ENCODE measurements at regions not wholly inside any gene's neighbourhood (a gene's known extent, or its start where the extent isn't known, plus 50 kb on each side); places are given as distances from the start of the nearest gene placed in this dataset.
"Not testable (repeated sequence)": the region's sequence is repeated elsewhere in the genome, so short reads cannot be mapped to it uniquely, and the experiment has no call there.

GRCh38 chr9:105972466-105973204 is 278.3 kb downstream of the TMEM38B start:
- in situ Hi-C loops (cut with HindIII; ENCODE audit: low sequenced_read_pairs), result no loop called here

GRCh38 chr9:105973951-105974351 is 279.6 kb downstream of the TMEM38B start:
- in situ Hi-C loops (cut with HindIII; ENCODE audit: low sequenced_read_pairs), result no loop called here

GRCh38 chr9:105975886-105976645 is 281.7 kb downstream of the TMEM38B start:
- in situ Hi-C loops (cut with HindIII; ENCODE audit: low sequenced_read_pairs), result no loop called here

- in situ Hi-C loops (cut with HindIII; ENCODE audit: low sequenced_read_pairs), result no loop called here
Measured at GRCh38 chr9:105978336-105978735, 284.0 kb downstream of the TMEM38B start.

DNA sequence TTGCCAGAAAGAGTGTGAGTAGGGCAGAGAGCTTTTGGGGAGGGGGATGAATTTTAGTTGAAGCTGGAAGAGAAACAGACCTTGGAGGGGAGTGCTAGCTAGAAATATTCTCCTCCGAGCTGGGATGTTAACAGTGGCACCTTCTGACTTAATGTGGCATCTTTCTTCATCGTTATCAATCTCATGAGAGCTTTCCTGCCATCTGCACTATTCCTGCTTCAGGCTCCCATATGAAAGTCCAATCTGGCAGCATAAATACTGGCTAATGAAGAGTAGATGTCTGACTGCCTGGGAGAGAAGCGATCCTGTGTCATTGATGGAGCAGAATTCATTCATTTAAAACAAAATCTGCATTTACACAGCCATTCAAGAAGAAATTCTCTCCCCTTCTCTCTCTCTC is 284.5 kb downstream of the TMEM38B start:
- in situ Hi-C loops (cut with HindIII; ENCODE audit: low sequenced_read_pairs), result no loop called here

DNA sequence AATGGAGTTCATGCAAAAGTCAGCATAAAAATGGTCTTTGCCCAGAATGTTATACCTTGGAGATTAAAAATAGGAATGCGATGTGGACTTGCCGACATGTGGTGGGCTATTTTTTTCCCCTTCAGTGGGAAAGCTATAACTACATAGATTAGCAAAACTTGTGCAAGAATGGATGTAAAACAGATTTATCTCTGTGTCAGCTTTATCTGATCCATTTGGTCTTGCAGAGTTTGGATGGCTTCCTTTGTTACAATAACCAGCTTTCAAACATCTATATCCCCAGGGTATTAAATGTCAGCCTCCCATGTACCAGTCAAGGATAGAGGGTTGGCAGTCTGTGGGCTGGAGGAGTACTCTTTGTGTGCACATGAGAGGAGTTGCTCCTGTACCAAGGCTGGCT is 284.9 kb downstream of the TMEM38B start:
- in situ Hi-C loops (cut with HindIII; ENCODE audit: low sequenced_read_pairs), result no loop called here

- in situ Hi-C loops (cut with HindIII; ENCODE audit: low sequenced_read_pairs), result no loop called here
Measured at GRCh38 chr9:105984714-105985113, 290.4 kb downstream of the TMEM38B start.

DNA sequence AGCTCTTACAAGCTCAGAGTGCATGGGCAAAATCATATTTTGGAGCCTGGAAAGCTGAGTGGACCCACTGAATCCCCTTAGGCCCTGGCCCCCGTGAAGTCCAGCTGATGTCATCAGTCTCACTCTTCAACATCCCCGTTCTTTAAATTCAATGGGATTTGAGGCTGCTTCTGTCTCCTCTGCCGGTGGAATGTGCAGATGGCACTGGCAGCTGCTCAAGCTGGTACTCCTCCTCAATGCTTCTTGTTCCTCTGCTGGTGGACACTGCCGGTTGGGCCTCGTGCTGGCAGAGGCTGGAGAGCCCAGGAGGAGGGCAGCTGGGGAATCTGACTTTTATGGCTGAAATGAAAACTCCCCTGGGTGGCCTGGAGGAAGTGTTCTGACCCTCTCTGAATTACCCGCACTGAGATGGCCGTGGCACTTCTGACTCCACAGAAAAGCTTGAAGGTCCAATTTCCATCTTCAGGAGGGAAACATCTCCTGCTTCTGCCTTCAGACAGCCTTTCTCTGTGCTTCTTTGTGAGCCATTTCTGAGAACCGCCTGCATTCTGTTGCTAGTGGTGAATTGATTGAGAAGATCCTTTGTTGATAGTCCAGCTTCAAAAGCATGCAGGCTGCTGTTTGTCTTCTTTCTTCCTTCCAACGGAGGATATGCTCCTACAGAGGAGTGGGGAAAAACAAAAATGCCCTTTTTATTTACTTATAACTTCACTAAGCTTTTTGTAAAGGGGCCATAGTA is 298.9 kb downstream of the TMEM38B start:
- in situ Hi-C loops (cut with HindIII; ENCODE audit: low sequenced_read_pairs), result no loop called here

DNA sequence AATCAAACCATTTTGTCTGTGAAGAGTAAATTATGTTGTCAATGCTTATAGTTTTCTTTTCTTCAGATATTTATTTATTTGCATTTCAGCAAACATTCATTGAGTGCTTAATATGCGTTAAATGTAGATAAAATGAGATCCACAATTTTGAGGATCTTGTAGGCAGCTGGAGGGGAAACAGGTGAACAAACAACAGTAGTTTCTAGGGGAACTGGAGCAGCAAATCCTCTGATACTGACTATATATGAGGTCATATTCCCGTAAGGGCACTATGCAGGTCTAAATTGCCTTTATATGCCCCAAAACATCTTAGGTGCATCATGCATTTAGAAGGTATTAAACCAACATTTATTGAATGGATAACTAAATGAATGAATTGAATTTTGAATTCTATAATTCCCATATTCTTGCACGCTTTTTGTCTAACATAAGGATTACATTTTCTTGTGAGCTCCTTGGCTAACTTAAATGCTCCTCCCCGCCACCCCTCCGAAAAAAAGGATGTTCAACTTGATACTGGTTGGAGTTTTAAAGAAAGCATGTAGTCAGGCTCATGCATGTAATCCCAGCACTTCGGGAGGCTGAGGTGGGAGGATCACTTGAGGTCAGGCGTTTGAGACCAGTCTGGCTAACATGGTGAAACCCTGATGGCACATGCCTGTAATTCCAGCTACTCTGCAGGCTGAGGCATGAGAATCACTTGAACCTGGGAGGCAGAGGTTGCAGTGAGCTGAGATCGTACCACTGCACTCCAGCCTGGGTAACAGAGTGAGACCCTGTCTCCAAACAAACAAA is 299.8 kb downstream of the TMEM38B start:
- in situ Hi-C loops (cut with HindIII; ENCODE audit: low sequenced_read_pairs), result no loop called here

- in situ Hi-C loops (cut with HindIII; ENCODE audit: low sequenced_read_pairs), result no loop called here
Measured at GRCh38 chr9:105994970-105995369, 300.6 kb downstream of the TMEM38B start.

GRCh38 chr9:106017198-106017740 is 322.9 kb downstream of the TMEM38B start:
- in situ Hi-C loops (cut with HindIII; ENCODE audit: low sequenced_read_pairs), result no loop called here

DNA sequence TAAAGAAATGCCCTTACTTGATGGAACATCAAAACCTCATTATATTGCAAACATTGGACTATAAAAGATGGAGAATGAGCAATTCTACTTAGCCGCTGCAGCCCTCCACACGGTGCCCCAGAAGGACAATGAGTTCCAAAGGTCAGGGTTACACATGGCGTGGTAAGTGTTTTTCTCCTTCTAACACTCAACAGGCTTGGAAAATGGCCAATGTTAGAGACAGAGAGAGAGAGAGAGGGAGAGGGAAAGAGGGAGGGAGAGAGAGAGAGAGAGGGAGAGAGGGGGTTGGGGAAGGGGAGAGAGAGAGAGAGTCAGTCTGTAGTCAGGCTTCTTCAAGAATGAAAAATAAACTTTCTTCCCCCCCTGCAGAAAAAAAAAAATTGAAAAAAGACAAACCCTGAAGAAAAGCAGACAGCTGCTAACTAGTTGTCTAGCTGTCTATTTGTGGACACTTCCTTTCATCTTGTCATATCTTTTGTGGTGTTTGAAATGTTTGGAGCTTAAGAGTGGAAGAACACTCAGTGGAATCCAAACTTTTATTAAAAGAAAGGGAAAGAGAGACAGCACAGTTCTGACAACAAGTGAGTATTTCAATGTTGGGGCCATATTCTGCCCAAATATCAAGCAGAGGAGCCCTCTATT is 324.8 kb downstream of the TMEM38B start:
- in situ Hi-C loops (cut with HindIII; ENCODE audit: low sequenced_read_pairs), result no loop called here

DNA sequence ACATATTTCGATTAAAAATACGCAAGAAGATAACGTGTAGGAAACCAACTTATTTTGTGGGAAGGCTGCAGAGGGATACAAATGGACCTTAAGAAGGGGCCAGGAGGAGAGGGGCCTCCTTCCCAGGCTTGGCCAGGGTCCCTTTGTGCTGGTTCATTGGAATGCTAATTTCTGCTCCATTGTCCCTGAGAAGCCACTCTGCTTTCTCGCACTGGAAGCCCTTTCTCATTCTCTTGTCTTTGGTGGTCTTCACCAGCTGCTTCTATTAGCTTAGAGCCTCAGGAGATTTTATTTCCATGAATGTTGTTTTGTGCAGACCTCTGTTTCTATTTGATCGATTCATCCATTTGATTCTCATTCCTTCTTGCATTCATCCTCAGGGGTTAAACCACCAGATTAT is 325.4 kb downstream of the TMEM38B start:
- in situ Hi-C loops (cut with HindIII; ENCODE audit: low sequenced_read_pairs), result no loop called here

- in situ Hi-C loops (cut with HindIII; ENCODE audit: low sequenced_read_pairs), result no loop called here
Measured at GRCh38 chr9:106020186-106020585, 325.8 kb downstream of the TMEM38B start.

DNA sequence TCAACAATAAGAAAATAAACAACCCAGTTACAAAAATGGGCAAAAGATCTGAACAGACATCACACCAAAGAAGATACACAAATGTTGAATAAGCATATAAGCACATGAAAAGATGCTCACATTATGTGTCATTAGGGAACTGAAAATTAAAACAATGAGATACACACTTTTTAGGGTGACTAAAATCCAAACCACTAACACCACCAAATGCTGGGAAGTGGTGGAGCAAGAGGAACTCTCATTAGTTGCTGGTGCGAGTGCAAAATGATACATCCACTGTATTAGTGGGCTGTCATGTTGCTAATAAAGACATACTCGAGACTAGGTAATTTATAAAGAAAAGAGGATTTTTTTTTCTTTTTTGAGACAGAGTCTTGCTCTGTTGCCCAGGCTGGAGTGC is 329.1 kb downstream of the TMEM38B start:
- in situ Hi-C loops (cut with HindIII; ENCODE audit: low sequenced_read_pairs), result no loop called here

GRCh38 chr9:106025453-106025852 is 331.1 kb downstream of the TMEM38B start:
- in situ Hi-C loops (cut with HindIII; ENCODE audit: low sequenced_read_pairs), result no loop called here

DNA sequence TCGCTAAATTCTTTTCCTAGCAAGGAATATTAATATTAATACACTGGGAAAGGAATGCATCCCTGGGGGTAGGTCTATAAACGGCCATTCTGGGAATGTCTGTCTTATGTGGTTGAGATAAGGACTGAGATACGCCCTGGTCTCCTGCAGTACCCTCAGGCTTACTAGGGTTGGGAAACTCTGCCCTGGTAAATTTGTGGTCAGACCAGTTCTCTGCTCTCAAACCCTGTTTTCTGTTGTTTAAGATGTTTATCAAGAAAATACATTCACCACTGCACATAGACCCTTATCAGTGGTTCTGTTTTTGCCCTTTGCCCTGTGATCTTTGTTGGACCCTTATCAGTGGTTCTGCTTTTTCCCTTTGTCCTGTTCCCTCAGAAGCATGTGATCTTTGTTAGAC is 335.8 kb downstream of the TMEM38B start:
- in situ Hi-C loops (cut with HindIII; ENCODE audit: low sequenced_read_pairs), result not testable (repeated sequence)

DNA sequence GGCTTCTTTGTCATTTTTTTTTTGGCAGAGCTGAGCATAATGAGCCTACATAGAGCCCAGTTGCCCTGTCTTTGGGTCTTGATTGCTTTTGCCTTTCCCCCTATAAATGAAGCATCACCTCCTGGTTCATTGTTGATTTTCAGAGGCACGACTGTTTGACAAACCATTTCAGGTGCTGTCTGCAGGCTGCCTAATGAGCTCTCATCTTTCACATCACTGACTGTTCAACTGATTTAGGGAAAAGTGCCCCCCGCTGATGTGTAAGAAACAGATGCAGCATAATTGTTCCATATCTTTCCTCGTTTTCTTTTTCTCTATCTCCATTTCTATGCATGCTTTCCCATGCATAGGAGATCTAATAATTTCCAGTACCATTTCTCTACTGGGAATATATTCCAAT is 338.6 kb downstream of the TMEM38B start:
- in situ Hi-C loops (cut with HindIII; ENCODE audit: low sequenced_read_pairs), result no loop called here

- in situ Hi-C loops (cut with HindIII; ENCODE audit: low sequenced_read_pairs), result no loop called here
Measured at GRCh38 chr9:106035806-106036205, 341.5 kb downstream of the TMEM38B start.
